Smooth muscle cell (in vitro differentiated cells): ENCODE measurements at regions not wholly inside any gene's neighbourhood (a gene's known extent, or its start where the extent isn't known, plus 50 kb on each side); places are given as distances from the start of the nearest gene placed in this dataset.

ENCODE experiments used
- DNase-seq: peaks from one replicate; lab custom pipeline; 2025; ENCODE audit not compliant: unreplicated experiment; lab: John Stamatoyannopoulos, UW
- H2AFZ ChIP-seq: fragments of 200-600 bp; sonication (generic); 2 replicates; pipeline ENCODE4 v1.6.0; 2016; ENCODE audit warnings: antibody characterized with exemption, low read depth, mild to moderate bottlenecking
- H3F3A ChIP-seq: fragments of 200-600 bp; sonication (generic); 2 replicates; pipeline ENCODE4 v1.6.0; 2017; ENCODE audit warnings: antibody characterized with exemption, low read depth
- H3K27ac ChIP-seq: fragments of 200-600 bp; sonication (generic); 2 replicates; pipeline ENCODE4 v1.5.1; 2016; ENCODE audit warnings: low read depth, mild to moderate bottlenecking
- H3K27me3 ChIP-seq: fragments of 200-600 bp; sonication (generic); 2 replicates; pipeline ENCODE4 v1.6.1; 2016; ENCODE audit warnings: low read depth, mild to moderate bottlenecking
- H3K36me3 ChIP-seq: fragments of 200-600 bp; sonication (generic); 2 replicates; pipeline ENCODE4 v1.5.1; 2016; ENCODE audit warnings: low read depth
- H3K4me1 ChIP-seq: fragments of 200-600 bp; sonication (generic); 2 replicates; pipeline ENCODE4 v1.5.1; 2016; ENCODE audit warnings: low read depth
- H3K4me2 ChIP-seq: fragments of 200-600 bp; sonication (generic); 2 replicates; pipeline ENCODE4 v1.6.0; 2016; ENCODE audit warnings: mild to moderate bottlenecking
- H3K4me3 ChIP-seq: fragments of 200-600 bp; sonication (generic); 2 replicates; pipeline ENCODE4 v1.5.1; 2016; ENCODE audit warnings: mild to moderate bottlenecking
- H3K79me2 ChIP-seq: fragments of 200-600 bp; sonication (generic); 2 replicates; pipeline ENCODE4 v1.6.0; 2016; ENCODE audit warnings: low read depth, mild to moderate bottlenecking
- H3K9ac ChIP-seq: fragments of 200-600 bp; sonication (generic); 2 replicates; pipeline ENCODE4 v1.6.0; 2016; ENCODE audit warnings: low read depth
- H3K9me3 ChIP-seq: fragments of 200-600 bp; sonication (generic); replicated peaks from 2 replicates; pipeline ENCODE4 v1.5.1; 2016; ENCODE audit warnings: low read depth
- H4K20me1 ChIP-seq: fragments of 200-600 bp; sonication (generic); 2 replicates; pipeline ENCODE4 v1.6.0; 2016; ENCODE audit warnings: low read depth
- WGBS: methylation state at CpG from one replicate; pipeline ENCODE4 v1.1.7; 2016; ENCODE audit warnings: low lambda C conversion rate; 5-methylcytosine and 5-hydroxymethylcytosine counted together
- TF ChIP-seq, protein P1 (sequence below): fragments of 200-600 bp; sonication (generic); IDR thresholded peaks from 2 replicates; pipeline ENCODE4 v1.5.1; 2017; ENCODE audit warnings: borderline replicate concordance, mild to moderate bottlenecking, antibody characterized with exemption; ENCODE audit not compliant: insufficient read depth, poor library complexity, severe bottlenecking

DNA sequence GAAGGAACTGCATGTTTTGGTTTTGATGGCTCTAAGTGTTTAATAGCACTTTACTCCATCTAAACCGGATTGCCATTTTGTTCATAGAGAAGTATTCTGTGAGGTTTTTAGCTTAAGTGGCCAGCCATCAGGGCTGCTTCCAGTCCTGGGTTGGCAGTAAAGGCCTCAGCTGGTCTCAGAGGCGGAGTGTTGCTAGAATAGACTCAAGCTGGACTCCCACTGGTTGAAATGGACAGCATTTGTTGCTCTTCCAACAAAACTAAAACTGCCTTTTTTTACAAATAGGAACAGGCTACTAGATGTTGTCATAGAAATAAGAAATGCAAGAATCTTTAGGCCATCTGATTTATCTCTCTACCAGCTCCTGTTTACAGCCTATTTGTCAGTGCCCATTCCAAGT, 126.4 kb downstream of the MAIP1 start:
- H3K27ac ChIP-seq, result no peak overlapping the region
- no peaks in the 10 kb centered on the region for H3K36me3 ChIP-seq
- DNase-seq, result no peak
- H3K9ac ChIP-seq, result no peak overlapping the region
- peak overlapping the region; percentile 32 for H2AFZ ChIP-seq
- TF ChIP-seq, protein P1, sequence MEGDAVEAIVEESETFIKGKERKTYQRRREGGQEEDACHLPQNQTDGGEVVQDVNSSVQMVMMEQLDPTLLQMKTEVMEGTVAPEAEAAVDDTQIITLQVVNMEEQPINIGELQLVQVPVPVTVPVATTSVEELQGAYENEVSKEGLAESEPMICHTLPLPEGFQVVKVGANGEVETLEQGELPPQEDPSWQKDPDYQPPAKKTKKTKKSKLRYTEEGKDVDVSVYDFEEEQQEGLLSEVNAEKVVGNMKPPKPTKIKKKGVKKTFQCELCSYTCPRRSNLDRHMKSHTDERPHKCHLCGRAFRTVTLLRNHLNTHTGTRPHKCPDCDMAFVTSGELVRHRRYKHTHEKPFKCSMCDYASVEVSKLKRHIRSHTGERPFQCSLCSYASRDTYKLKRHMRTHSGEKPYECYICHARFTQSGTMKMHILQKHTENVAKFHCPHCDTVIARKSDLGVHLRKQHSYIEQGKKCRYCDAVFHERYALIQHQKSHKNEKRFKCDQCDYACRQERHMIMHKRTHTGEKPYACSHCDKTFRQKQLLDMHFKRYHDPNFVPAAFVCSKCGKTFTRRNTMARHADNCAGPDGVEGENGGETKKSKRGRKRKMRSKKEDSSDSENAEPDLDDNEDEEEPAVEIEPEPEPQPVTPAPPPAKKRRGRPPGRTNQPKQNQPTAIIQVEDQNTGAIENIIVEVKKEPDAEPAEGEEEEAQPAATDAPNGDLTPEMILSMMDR, result no peak
- H3K4me1 ChIP-seq, result peaks cover 41% of the 10 kb centered on the region
- H3K4me3 ChIP-seq, result no peak overlapping the region
- peaks cover 6% of the 10 kb centered on the region for H3F3A ChIP-seq
- H4K20me1 ChIP-seq, result no peaks in the 10 kb centered on the region
- H3K27me3 ChIP-seq, result no peaks in the 10 kb centered on the region
- no peaks in the 10 kb centered on the region for H3K9me3 ChIP-seq
- no peak overlapping the region for H3K4me2 ChIP-seq
- WGBS, result 92% methylated on average over 2 of the region's 2 CpGs
- no peaks in the 10 kb centered on the region for H3K79me2 ChIP-seq

DNA sequence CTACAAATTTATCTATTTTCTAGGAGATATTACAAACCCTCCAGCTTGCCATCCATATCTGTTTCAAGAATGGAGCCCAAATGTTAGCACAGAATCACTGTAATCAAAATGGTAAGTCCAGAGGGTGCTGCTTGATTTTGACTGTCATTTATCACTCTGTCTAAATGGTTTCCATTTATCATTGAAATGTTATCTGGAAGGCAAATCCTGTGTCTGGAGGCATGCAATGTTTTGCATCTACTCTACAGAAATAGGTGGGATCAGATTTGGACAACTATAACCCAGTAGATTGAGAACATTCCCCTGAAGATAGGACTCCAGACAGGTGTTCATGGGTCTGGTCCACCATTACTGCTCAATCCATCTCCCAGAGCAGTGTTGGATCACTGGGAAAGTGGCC, 128.7 kb downstream of the MAIP1 start:
- TF ChIP-seq, protein P1, result no peak

DNA sequence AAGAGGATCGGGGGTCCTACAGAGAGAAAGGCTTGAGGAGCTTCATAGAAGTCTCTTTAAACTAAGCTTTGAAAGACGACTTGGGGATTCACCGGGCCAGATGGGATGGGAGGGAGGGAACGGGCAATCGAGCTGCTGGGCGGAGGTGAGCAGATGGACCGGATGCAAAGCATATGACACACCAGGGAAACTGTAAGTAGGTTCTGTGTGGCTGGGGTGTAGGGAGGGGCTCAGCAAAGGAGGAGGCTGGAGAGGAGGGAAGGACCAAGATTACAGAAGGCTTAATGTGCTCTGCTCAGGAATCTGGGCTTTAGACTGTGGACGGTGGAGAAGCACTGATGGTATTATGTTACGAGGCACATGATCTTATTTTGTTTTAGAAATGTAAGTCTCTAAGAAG, 131.5 kb downstream of the MAIP1 start:
- no peak overlapping the region for H3K9ac ChIP-seq
- no peak for DNase-seq
- H2AFZ ChIP-seq, result peak overlapping the region; percentile 63
- H3K4me3 ChIP-seq, result no peak overlapping the region
- H3K79me2 ChIP-seq, result no peaks in the 10 kb centered on the region
- WGBS, result 45% methylated on average over 9 of the region's 9 CpGs
- no peaks in the 10 kb centered on the region for H3F3A ChIP-seq
- H3K4me2 ChIP-seq, result peak overlapping the region; percentile 70
- no peaks in the 10 kb centered on the region for H3K36me3 ChIP-seq
- H4K20me1 ChIP-seq, result no peaks in the 10 kb centered on the region
- peak overlapping the region; percentile 42 for H3K27ac ChIP-seq
- H3K27me3 ChIP-seq, result no peaks in the 10 kb centered on the region
- TF ChIP-seq, protein P1, result no peak
- no peaks in the 10 kb centered on the region for H3K9me3 ChIP-seq
- peaks cover 38% of the 10 kb centered on the region for H3K4me1 ChIP-seq

More for the DNA sequence above, 128.7 kb downstream of the MAIP1 start:
- Histone ChIP-seq H3K4me3 (no peak overlapping the region), H3K4me2 (no peak overlapping the region), H3K27me3 (no peaks in the 10 kb centered on the region), H3K4me1 (peaks cover 42% of the 10 kb centered on the region), H3F3A (no peaks in the 10 kb centered on the region), H3K9ac (no peak overlapping the region), H3K79me2 (no peaks in the 10 kb centered on the region), H2AFZ (no peak overlapping the region), H3K36me3 (no peaks in the 10 kb centered on the region), H4K20me1 (no peaks in the 10 kb centered on the region), H3K9me3 (no peaks in the 10 kb centered on the region), H3K27ac (no peak overlapping the region)
- no peak for DNase-seq

DNA sequence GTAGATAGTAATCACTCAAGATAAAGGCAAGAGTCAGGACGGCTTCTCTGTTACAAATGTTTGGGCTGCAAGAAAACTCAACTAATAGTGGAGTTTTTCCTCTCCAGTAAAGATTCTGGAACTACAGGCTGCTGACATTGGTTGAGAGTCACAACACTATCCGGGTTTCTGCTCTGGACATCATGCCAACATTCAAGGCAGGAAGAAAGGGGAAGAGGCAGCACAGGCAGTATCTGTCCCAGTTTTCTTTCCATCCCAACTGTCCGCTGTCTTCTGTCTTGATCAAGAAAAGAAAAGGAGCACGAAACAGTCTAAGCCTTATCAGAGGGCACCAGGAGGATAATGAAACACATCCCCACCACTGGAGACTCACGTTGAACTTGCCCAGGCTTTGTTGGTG, 132.1 kb downstream of the MAIP1 start:
- no peaks in the 10 kb centered on the region for H3K36me3 ChIP-seq
- no peak overlapping the region for H3K9ac ChIP-seq
- TF ChIP-seq, protein P1, result no peak
- peak overlapping the region; percentile 70 for H3K4me2 ChIP-seq
- WGBS, result 66% methylated on average over 5 of the region's 5 CpGs
- H3K4me3 ChIP-seq, result no peak overlapping the region
- H3K27me3 ChIP-seq, result no peaks in the 10 kb centered on the region
- no peaks in the 10 kb centered on the region for H3F3A ChIP-seq
- H2AFZ ChIP-seq, result peak overlapping the region; percentile 63
- H3K27ac ChIP-seq, result peak overlapping the region; percentile 42
- no peaks in the 10 kb centered on the region for H4K20me1 ChIP-seq
- H3K9me3 ChIP-seq, result no peaks in the 10 kb centered on the region
- no peaks in the 10 kb centered on the region for H3K79me2 ChIP-seq
- peaks cover 33% of the 10 kb centered on the region for H3K4me1 ChIP-seq
- DNase-seq, result no peak
